ENCODE measurements at regions not wholly inside any gene's neighbourhood (a gene's known extent, or its start where the extent isn't known, plus 50 kb on each side); places are given as distances from the start of the nearest gene placed in this dataset.

DNA sequence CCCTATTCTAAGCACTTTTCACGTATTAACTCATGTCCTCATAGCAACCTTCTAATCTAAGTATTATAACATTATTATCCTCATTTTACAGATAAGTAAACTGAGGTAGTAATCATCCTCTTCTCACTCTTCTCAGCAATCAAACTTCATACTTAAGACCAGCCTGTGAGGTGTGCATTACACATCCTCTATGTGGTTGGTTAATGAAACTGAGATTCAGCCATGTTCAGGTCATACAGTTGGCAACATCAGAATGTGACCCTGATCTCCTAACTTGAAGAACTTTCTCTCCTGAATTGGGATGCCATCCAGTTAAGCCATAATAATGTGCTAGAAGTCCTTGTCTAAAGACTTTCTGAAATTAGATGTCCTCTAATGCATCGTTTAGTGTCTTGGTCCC lies 275.1 kb upstream of the ANKRD55 start:
- DNase-seq = no peak

DNA sequence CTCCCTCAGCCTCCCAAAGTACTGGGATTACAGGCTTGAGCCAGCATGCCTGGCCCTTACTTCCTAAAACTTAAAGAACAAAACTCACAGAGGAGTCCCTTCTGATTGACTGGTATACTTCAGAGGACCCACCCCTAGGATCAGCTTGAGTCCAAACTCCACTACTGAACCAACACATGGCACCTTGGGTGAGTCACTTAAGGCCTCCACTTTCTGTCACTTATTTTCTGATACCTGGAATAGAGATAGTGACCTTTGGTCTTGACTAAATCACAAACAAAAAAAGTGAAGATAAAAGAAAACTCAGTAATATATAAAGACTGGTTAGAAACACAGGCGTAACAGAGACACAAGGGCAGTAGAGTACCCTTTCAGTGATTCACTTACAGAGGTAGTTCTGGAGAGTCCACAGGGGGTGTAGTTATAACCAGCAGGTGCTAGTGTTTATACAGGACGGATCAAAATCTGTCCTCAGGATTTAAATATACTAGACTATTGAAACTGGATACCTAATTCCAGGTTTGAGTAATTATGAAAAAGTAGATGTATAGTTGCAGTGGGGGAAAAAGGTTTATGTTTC lies 274.3 kb upstream of the ANKRD55 start:
- no peak for DNase-seq

DNA sequence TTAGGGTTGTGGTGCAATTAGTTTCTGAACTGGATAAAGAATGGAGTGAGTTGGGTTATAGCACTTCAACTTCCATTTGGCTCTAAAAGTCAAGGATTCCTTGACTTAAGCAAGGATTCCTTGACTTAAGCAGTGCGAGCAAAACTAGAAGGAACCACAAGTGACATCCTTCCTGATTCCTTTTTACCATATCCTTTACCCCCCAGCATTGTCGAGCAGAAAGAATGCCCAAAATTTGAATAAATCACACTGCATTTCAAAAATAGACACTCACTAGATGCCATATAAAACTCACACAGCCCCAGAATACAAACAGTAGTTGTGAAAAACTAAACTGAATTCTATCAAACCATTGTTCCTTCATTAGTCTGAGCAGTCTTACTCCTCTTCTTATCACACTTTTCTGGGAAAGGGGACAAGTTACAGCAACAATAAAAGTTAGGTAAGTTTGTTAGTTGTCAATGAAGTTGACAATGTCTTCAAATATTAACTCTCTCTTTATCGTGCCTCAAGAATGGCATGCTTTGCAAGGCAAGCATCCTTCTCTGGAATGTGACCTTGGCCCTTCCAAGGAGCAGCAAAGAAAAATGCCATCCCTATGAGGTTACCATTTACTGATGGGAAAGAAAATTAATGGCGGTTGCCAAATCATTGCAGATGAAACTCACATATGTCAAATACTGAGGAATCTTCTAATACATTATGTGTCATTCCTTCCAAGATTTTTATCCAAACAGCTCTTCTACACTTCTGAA lies 273.3 kb upstream of the ANKRD55 start:
- DNase-seq = no peak

DNA sequence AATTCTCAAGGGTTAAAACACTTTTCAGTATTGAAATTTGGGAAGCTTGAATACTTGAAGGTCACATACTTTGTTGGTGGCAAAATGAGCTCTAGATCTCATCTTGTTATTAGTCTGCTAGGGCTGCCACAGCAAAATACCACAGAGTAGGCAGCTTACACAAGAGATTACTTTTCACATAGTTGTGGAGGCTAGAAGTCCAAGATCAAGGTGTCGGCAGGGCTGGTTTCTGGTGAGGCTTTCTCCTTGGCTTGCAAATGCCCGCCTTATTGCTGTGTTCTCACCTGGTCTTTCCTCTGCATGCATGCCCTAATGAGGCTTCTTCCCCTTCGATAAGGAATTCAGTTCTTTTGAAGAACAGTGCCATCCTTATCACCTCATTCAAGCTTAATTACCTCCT lies 270.8 kb upstream of the ANKRD55 start:
- DNase-seq = no peak

DNA sequence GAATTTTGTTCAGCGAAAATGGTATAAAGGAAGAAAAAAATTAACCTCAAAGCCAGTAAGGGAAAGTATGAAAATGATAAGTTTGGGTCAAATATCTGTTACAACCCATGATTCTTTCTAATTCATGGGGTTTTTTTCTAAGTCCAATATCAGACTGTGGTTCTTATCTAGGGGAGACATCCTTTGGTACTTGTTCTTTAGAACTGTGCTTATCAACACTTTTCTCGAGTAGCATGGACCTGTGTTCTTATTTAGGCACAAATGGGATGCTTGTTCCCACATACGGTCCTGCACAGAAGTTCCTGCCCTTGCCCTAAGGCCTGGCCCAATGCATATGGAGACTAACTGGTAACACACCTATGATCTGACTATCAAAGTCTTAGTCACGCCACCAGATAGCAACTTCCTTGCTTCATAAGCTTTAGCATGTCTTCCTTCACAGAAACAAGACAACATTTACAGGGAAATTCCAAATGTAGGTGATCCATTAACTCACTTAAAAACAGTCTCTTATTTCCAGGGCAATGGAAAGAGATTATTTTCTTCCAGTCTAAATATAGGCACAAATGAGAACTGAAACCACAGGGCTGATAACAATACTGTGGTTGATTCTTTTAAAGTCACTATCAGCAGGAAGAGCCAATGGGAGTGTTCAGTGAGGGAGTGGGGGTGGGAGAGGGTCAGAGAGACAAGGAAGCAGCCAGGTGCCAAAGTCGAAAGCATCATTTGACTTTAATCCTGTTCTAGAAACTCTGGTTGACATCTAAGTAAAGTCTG lies 268.8 kb upstream of the ANKRD55 start:
- DNase-seq = no peak

GRCh38 chr5:56499901-56500300 lies 266.8 kb upstream of the ANKRD55 start:
- no peak for DNase-seq

- no peak for DNase-seq
Observed at GRCh38 chr5:56499491-56499890, 266.4 kb upstream of the ANKRD55 start.

GRCh38 chr5:56498759-56499395 lies 265.7 kb upstream of the ANKRD55 start:
- no peak for DNase-seq

- no peak for DNase-seq
Observed at GRCh38 chr5:56496581-56497063, 263.5 kb upstream of the ANKRD55 start.

DNA sequence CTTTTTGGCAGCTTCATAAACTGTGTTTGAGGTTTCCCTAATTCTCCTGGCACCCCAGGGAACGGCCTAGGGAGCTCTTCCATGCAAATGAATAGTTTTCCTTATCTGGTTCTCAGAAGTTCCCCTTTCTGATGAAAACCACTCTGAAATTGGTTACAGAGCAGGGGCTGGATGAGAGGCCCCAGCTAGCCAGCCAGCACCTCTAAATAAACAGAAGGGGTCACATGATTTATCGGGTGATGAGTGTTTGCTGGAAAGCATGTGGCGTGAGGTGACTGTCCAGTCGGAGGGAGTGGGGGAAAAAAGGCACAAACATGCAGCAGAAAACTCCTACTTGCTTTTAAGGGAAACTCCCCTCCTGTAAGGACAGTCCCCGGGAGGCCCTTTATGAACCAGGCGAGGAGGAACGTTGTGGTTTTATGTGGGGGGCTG lies 261.2 kb upstream of the ANKRD55 start:
- no peak for DNase-seq

DNA sequence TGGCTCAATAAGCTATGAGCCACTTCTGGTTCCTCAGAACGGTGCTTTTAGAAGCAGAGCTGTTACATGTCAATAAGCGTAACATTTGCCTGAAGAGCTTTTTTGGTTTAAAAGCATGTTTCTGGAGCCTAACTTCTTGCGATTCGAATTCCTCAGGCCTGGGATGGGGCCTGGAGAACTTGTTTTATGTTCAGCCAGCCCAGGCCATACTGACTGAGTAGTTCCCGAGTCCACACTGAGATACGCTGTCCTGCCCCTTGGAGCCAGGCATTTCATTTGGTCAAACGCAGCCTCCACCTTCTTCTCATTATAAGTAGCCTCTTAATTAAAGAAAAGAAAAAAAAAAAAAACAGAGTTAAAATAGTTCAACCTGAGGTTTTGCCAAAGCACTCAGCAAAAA lies 260.6 kb upstream of the ANKRD55 start:
- no peak for DNase-seq

DNA sequence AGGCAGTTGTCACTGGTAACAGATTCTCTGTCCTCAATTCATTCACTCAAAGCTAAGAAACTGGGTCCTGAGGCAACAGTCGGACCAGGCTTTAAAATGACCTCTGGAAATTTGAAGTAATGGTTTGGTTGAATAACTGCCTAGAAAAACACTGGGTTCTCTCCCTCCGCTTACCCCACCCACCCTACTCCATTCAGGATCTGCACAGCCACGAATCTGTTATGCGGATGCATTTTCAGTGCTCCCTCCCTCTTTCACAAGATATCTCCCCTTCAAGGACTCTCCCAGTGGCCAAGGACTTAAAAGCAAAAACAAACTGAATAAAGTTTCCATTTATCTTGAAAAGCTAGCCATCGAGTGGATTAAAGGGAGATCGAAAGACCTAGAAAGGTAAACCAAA lies 260.2 kb upstream of the ANKRD55 start:
- DNase-seq = no peak

GRCh38 chr5:56492812-56493211 lies 259.7 kb upstream of the ANKRD55 start:
- DNase-seq = no peak

- no peak for DNase-seq
Observed at GRCh38 chr5:56490971-56491468, 257.9 kb upstream of the ANKRD55 start.

DNA sequence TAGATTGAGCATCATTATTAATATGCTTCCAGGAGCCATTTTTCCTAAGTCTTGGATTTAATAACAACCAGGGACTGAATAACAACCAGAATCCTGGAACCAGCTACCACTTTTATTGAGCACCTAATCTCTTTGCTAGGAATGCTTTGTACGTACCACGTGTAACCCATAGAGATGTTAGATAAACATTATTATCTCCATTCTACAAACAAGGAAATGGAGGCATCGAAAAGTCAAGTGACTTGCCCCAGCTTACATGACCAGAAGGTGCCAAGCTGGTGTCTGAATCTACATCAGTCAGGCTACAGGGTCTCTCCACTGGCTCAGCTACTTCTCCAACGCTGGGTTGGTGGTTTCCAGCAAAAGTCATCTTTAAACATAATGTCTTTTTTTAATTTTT lies 256.1 kb upstream of the ANKRD55 start:
- DNase-seq = no peak

GRCh38 chr5:56487528-56488115 lies 254.5 kb upstream of the ANKRD55 start:
- DNase-seq = no peak

GRCh38 chr5:56482363-56482762 lies 249.2 kb upstream of the ANKRD55 start:
- DNase-seq = no peak

DNA sequence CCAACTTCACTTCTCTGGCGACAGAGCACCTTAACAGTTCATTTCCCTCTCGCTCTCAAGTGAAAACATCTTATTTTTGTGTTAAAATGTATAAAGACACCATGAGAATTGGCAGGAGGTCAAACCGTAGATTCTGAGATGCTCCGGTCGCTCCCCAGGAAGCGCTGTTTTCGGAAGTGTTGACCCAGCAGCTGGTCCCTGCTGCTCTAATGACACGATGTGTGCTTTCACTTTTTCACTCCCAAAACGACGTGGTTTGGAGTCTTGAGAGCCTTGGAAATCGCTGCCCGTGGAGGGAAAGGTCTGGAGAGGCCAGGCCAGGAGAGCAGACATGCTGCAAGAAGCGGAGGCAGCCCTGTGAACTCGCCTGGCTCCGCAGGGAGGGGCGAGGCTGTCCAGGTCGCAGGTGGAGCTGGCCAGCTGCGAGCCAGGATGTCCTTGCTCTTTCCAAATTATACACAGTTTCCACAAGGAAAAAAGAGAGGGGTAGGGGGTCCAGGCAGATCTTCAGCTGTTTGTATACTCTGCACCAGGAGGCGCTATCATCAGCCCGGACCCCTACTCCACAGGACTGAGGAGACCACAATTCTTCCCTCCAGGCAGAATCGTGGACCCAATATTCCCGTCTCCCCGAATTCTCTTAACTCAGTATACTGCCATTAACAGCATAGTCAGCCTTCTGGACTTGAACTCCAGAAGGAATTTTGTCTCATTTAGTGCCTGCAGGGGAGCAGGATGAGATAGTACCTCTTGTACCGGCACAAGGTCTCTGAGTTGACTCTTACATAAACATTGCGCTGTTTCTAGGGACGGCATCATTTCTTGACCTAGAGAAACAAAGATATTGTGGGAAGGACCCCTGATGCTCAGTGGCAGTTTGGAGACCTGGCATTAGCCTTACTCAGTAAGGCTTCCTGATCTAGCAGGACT lies 248.6 kb upstream of the ANKRD55 start:
- DNase-seq = no peak

- DNase-seq = no peak
Observed at GRCh38 chr5:56480705-56481427, 247.7 kb upstream of the ANKRD55 start.

DNA sequence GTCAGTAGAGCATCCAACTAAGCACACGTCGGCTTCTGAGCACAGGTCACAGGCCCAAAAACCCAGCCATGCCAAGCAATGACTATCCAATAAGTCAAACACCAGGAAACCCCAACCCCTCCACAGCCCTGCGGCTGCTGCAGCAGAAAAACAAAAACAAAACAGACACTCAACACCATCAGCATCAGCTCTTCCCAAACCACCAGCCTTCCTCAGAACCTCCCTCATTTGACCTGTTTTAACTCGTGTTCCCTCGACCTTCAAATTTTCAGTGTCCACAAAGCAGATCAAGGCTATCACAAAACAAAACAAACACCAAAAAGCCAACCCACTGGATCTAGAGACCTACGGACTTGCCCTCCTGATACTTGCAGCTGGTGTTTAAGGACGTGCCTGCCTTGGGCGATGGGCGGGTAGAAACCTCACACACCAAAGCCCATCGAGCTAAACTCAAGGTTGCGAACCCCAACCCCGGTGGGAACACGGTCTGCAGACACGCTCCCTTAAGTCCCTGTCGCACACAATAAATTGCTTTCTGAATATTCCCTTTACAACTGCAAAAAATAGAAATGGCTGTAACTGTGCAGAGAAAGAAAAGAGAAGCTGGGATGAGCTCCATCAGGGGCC lies 247.1 kb upstream of the ANKRD55 start:
- DNase-seq = no peak

- DNase-seq = no peak
Observed at GRCh38 chr5:56479696-56480077, 246.6 kb upstream of the ANKRD55 start.
